HG03066 (cell line): ENCODE measurements at regions not wholly inside any gene's neighbourhood (a gene's known extent, or its start where the extent isn't known, plus 50 kb on each side); places are given as distances from the start of the nearest gene placed in this dataset.

Experiments
- ATAC-seq: cut with Tn5 transposase; IDR thresholded peaks from one replicate; pipeline ENCODE4 v1.9.1; 2021; ENCODE audit warnings: low read depth; ENCODE audit not compliant: unreplicated experiment

DNA sequence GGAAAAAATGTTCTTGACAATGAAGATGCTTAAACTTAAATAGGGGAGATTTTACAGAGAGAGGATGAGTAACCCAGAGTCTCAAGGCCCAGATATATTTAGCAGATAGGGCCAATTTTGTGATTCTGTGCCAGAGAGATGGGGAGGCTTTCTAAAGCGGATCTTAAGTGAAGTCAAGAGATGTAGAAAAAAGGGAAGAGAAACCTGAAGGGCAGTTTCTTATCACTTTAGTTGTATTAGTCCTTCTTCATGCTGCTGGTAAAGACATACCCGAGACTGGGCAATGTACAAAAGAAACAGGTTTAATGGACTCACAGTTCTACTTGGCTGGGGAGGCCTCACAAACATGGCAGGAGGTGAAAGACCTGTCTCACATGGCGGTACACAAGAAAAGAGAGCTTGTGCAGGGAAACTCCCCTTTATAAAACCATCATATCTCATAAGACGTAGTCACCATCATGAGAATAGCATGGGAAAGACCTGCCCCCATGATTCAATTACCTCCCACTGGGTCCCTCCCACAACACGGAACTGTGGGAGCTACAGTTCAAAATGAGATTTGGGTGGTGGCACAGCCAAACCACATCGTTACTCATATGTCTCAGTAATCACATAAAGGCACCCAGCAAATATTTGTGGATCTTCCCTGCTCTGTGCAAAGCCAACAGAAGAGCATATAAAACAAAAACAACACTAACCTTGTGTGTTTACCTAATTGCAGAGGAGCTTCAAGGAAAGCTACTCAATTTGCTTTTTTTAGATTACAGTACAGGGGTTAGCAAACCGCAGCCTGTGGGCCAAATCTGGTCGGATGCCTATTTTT, 102.6 kb upstream of the MYCBP2 start:
- ATAC-seq = peak; percentile 69

DNA sequence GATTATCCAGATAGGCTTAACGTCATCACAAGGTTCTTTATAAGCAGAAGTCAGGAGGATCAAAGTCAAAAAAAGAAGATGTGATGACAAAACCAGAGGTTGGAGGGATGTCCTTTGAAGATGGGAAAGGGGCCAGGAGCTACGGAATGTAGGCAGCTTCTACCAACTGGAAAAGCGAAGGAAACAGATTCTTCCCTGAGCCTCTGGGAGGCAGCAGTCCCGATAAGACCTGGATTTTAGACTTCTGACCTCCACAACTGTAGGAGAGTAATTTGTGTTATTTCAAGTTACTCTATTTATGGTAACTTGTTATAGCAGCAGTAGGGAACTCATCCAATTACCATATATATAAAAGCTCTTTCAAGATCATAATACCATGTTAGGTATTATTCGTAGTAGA, 98.8 kb upstream of the MYCBP2 start:
- ATAC-seq = no peak

DNA sequence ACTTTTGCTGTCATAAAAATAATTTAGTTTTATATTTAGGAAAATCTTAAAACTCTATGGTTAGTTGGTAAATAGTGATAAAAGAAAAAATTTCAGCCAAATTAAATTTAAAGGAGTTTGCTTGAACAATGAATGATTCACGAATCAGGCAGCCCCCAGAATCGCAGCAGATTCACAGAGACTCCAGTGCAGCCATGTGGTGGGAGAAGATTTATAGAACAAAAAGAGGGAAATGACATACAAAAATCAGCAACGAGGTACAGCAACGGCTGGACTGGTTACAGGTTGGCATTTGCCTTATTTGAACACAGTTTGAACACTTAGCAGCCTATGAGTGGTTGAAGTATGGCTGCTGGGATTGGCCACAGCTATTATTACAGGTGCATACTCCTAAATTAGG, 96.4 kb upstream of the MYCBP2 start:
- ATAC-seq = no peak

DNA sequence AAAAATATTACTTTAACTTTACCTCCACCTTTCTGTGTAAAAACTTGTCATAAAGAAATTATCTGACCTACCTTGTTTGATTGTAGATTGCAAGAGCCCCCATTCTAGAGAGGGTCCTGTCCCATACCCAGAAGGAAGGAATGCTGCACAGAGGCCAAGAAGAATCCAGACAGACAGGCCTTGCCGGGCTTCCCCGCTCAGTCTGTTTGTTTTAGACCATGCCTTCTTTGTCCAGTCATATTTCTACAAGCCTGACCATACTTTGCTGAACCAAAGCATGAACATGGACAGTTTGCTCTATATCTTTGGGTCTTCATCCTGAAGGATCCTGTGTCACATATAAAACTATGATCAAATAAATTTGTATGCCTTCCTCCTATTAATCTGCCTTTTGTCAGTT, 95.8 kb upstream of the MYCBP2 start:
- no peak for ATAC-seq

DNA sequence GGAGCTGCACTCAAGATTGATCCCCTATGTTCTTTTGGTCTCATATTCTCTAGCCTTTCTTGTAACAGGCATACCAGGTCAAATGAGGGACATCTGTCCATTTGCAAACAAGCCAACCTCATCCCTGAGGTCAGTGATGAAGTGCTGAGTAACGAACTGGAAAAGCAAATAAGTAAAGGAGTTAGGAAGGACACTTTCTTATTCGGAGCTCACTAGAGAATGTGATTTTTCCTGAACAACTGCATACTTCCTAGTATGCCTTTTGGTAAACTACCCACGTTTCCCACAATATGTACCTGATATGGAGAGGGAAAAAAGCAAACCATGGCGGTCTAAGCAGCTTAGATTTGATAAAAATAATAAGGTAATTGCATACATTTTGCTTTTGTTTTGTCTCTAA, 91.0 kb upstream of the MYCBP2 start:
- no peak for ATAC-seq

DNA sequence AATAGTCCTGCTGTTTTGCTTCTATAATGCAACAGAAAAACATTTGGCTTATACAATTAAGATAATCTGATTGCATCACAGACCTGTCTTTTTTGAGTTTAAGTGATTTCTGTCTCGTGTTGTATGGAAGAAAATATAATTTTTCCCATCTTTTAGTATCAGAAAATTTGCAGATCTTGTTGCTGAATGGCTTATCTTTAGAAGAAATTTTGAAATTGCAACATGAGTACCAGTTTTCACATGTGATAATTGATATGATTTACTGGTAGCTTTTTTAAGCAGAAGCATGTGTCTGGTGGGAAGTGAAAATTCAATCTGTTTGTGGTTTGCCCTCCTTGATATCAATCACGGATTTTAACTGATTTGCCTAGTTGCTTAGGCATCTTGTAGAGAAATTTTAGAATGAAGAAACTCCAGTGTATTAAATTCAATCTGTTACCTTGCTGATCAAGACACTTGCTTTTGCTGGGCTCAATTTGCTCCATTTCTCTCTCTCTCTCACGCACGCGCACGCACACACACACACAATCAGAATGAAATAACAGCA, 89.8 kb upstream of the MYCBP2 start:
- no peak for ATAC-seq

DNA sequence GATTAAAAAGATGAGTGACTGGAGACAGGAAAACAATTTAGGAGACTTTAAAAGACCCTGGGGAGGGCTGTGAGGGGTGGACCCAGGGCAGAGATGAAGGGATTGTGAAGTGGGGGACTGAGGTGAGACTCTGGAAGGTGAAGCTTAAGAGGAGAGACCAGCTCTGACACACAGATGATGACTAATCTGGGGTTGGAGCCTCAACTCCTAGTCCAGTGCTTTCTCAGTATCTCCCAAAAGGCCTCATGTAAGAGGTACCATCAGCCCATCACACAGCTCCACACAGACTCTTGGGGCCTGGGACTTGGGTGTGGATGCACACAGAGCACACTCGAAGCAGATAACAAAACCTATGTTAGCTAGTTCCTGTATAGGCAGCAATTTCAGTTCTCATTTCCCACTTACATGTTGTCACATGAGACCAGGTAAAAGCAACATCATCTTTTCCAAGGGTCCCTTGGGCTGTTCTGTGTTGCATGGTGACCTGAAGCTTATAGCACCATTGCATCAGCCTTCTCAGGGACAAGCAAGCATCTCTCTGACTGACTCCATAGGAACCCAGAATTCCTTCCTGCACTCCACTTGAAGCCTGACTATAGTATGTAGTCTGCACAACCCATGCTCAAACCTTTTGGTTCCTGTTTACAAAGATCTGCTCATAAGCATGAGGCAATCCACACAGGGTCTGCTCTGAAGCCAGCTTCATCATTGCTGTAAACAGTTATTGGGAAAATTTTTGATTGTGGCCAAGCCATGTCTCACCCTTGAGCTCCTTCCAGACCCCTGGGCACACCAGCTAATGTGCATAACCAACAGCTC, 88.6 kb upstream of the MYCBP2 start:
- ATAC-seq = peak; percentile 93

DNA sequence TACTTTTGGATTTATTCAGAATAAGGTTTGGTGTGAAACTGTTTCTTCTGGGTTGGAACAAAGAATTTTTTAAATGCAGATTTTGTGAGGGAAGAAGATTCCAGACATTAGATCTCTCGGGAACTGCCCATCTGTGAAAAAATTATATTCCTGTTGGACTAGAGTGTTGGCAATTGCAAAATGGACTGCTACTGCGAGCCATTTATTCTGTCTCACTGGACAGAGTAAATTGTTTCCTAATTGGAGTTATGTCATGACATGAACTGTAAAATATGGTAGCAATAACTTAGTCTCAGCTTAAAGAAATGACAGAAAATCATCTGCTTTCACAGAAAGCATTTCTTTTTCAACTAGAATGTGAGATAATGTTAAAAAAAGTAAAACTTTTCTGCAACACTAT, 86.0 kb upstream of the MYCBP2 start:
- no peak for ATAC-seq

DNA sequence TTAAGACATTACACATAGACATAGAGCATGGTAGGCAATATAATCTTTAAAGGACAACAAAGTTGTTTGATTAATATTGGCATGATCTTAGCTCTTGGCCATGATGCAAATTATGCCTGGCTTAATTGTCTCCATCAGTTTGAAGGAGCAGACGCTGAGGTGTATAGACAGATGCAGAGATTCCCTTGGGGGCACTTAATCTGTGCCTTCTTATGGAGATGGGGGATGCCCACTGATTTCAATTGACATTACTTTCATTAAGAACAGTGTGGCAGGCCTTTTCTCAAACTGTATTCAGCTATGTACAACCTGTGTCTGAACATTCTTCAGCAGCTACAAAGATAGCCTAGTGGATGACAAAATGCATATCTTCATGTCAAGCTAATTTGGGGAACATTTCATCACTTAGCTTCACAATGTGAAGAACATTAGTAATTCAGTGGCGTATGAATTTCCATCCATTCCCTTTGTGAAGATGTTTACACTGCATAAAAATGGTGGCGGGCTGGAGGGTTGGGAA, 85.3 kb upstream of the MYCBP2 start:
- ATAC-seq = no peak

DNA sequence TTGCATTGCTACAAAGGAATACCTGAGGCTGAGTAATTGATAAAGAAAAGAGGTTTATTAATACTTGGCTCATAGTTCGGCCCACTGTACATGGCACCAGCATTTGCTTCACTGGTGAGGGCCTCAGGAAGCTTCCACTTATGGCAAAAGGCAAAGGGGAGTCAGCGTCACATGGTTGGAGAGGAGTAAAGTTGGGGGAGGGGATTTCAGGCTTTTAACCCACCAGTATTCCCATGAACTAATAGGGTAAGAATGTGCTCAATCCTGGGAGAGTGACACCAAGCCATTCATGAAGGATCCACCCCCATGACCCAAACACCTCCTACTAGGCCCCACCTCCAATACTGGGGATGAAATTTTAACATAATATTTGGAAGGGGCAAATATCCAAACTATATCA, 82.5 kb upstream of the MYCBP2 start:
- no peak for ATAC-seq

DNA sequence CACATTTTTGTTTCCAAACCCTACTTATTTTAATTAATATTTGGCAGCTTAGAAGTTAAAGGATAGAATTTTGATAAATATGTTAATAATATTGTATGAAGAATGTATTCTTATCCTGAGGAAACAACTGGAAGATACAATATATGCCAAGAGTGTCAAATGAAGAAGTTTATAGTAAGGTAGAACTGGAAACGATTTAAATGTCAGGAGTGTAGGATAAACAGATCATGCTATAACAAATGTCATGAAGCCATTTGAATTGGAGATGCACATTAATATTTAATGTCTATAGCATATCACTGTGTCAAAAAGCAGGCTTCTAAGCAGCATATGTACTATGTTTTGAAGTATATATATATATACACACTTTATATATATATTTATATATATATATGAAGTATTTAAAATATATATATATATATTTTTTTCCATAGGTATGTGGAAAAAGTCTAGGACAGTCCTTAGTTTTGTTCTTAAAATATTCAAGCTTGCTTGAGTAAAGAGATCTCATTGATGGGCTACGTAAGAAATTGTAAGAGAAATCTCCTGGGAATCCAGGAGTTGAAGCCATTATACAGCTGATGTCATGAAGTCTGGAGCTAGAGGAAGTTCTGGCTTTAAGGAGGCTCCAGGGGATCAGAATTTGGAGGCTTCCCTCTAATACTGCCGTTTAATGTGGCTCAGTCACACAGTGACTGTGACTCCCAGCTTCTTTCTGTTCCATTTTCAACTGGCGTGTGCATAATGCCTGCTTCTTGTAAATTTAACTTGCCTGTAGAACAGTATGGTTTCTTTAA, 79.9 kb upstream of the MYCBP2 start:
- no peak for ATAC-seq

DNA sequence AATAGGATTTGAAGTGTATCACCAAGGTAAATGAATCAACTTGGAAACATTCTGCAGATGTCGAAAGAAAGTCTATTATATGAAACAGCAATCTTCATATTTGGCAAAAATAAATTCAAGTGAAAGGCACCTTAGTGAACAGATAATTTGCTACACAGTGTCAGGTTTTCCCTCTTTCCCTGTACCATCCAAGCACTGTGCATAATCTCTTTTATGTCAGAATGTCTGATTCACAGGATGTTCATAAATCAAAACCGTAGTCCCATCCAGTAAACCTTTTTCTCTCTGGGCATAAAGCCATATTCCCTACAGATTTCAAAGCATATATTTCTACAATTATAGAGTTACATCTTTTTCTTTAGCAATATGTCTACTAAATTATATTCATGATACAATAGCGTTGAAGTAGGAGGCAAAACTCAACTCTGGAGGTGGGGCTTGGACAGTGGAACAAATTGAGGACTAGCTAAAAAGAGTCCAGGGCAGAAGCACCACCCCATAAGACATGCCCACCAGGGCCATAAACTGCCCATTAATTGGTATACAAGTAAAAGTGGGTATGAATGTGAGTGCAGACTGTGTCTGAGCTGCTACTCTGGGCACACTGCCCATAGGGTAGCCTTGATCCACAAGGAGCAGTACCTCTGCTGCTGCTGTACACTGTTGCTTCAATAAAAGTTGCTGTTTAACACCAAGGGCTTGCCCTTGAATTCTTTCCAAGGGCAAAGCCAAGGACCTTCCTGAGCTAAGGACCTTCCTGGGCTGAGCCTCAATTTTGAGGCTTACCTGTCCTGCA, 72.1 kb upstream of the MYCBP2 start:
- ATAC-seq = no peak

DNA sequence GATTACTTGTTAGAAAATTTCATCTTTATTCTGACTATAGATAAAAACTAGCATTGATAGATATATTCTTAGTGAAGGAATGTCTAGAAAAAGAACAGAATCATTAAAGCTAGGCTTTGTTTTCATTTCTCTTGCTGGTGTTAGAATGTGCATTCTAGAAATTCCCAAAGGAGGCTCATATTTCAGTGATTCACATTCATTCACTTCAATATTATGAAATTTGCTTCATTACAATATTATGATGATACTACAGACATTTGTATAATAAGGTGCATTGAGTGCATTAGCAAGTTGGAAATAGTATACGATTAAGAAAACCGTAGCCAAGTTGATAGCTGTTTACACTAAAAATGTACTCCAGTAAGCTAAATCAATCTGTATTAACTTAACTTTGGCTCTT, 70.7 kb upstream of the MYCBP2 start:
- ATAC-seq = no peak

DNA sequence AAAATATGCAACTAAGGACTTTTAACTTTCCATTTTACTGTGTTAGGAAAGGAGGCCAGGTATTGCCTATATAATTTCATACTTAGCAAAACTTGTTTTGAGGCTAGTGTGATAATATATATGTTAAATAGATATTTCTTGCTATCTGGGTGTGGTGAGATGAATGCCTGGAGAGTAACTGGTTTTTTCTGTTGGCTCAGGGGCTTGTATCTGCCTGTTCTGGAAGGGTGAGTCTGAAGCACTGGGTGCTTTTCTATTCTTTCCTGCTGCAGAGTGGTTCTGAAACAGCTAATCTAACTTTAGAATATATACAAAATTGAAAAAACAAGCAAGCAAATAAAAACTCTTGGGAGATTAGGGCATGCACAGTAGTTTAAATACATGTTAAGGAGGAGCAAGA, 64.6 kb upstream of the MYCBP2 start:
- ATAC-seq = no peak

DNA sequence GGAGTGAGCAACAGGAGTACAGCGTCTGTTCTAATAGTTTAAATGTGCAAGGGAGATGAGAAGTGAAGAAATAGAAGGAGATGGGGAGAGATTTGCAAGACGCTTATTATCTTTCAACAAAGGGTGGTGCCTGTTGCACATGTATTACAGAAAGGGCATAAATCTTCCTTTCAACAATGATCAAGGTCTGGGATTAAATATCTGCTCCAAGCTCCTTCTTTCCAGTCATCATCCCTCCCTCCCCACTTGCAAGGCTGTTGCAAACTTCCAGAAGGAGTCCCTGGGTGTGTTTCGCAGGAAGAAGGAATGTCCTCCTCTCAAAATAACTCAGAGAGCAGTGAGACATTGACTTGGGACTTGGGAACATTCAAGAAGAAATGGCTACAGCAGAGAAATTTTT, 63.5 kb upstream of the MYCBP2 start:
- ATAC-seq = no peak

DNA sequence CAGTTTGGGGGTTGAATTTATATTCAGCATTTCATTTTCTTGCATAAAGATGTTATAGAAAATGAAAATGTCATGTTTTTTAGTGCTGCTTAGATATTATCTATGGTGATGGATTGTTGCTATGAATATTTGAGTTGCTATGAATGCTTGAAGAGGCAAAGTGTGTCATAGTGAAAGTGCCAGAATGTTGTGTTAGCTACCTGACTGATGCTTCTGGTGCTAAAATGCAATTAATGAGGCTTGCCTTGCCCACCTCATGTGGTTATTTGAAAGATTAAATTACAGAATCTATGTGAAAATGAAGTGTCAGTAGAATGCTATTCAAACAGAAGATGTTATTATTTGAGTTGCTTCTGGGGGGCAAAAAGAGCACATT, 62.7 kb upstream of the MYCBP2 start:
- ATAC-seq = peak; percentile 50

DNA sequence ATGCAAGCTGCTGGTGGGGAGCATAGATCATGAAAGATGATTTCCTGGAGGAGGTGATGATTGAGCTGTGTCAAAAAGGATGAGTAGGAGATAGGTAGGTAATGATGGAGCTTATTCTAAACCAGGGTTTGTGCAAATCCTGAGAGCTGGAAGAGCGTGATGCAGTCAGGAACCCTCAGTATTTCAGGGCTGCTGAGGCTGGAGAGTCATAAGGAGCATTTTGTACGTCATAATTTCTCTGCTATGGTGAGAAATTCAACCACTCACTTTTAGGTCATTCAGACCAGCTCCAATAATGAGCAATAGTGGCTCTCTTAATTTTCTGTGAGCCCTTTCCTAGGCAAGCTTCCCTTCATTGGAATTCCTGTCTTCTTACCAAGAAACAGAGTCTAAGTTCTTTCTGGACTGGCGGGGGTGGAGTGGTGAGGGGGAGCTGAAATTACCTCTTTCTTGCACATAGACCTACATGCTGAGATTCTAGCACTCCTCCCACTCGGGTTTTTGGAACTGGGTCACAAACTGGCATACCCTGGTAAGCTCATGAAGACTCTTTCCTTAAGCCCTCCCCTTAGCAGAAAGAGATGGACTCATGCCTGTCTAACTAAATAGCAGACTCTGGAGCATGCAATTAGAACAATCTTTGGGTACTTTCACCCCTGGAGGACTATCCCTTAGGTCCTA, 62.2 kb upstream of the MYCBP2 start:
- no peak for ATAC-seq

DNA sequence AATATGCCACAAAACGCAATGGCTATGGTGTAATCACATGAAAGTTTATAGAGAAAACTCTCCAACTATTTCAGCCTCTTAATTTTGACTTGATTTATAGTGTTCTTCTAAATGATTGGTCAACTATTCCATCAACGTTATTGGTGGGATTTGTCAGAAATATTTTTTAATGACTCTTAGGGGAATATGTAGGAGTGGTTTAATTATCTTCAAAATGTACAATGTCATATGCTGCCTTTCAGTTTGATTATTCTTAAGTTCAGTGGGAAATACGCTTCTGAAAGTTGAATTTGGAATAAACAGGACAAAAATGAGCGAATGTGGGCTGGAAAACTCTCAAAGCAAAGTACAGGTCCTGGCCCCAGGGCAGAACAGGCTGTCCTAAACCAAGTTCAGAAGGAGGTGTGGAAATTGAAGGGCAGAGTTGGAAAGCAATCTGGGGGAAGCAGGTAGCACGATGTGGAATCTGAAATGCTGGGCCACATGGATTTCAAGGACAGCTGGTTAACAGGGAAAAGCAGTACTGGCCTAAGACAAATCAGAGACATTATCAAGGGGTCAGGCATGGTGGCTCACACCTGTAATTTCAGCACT, 60.8 kb upstream of the MYCBP2 start:
- no peak for ATAC-seq
